B cell (primary cell): ENCODE measurements at regions not wholly inside any gene's neighbourhood (a gene's known extent, or its start where the extent isn't known, plus 50 kb on each side); places are given as distances from the start of the nearest gene placed in this dataset.

Experiments
- ATAC-seq: fragments of 200-7000 bp; cut with Tn5 transposase; one replicate; pipeline ENCODE4 v1.10.0; 2021; ENCODE audit warnings: low read depth, mild to moderate bottlenecking, moderate number of reproducible peaks, moderate library complexity
- CTCF ChIA-PET: fragments of 350-600 bp; sonication (Branson Sonifier 250); formaldehyde crosslinking; loops from one replicate; lab custom pipeline; 2021; ENCODE audit warnings: antibody characterized with exemption, inconsistent platforms; lab: Charles Lee
- POLR2A ChIA-PET: fragments of 350-600 bp; sonication (Branson Sonifier 250); formaldehyde crosslinking; loops from one replicate; lab custom pipeline; 2021; ENCODE audit warnings: antibody characterized with exemption; lab: Charles Lee
- DNase-seq: peaks from one replicate; pipeline ENCODE4 v3.0.0; 2013
- H2AFZ ChIP-seq: 2 replicates; pipeline ENCODE4 v1.6.1; 2012; ENCODE audit warnings: mild to moderate bottlenecking, low read depth, low read length; ENCODE audit not compliant: insufficient read depth, poor library complexity, severe bottlenecking
- H3K27ac ChIP-seq, 2 donors: 1 replicate in 1 of 2; 2 replicates in 1 of 2; pipeline ENCODE4 v1.5.1; 2012 to 2013; ENCODE audit warnings: low read length in 2 of 2, mild to moderate bottlenecking in 2 of 2, moderate library complexity in 1 of 2
- H3K27me3 ChIP-seq, 4 experiments: fragments of 200-600 bp in 1 of 4; sonication (generic) in 1 of 4; replicated peaks in 1 of 4; 1 replicate in 2 of 4; 2 replicates in 2 of 4; pipeline versions ENCODE4 v1.6.1 to v1.7.0; 2013 to 2016; ENCODE audit warnings: low read length in 3 of 4, mild to moderate bottlenecking in 2 of 4, mixed read lengths in 1 of 4, moderate library complexity in 1 of 4; ENCODE audit not compliant: insufficient read depth in 4 of 4, control insufficient read depth in 3 of 4; ENCODE audit errors: control extremely low read depth in 1 of 4
- H3K36me3 ChIP-seq, 2 experiments: replicated peaks in 1 of 2; 1 replicate in 1 of 2; 2 replicates in 1 of 2; pipeline versions ENCODE4 v1.6.1 to v1.7.1; 2013; ENCODE audit warnings: low read length in 1 of 2; ENCODE audit not compliant: insufficient read depth in 2 of 2, control insufficient read depth in 1 of 2; ENCODE audit errors: control extremely low read depth in 1 of 2, extremely low read depth in 1 of 2
- H3K4me1 ChIP-seq, 2 donors: fragments of 200-600 bp in 1 of 2; sonication (generic) in 1 of 2; 1 replicate in 1 of 2; 2 replicates in 1 of 2; pipeline versions ENCODE4 v1.5.1 to v1.6.1; 2013 to 2017; ENCODE audit warnings: low read length in 2 of 2; ENCODE audit not compliant: control insufficient read depth in 2 of 2, insufficient read depth in 2 of 2
- H3K4me2 ChIP-seq: replicated peaks from 2 replicates; pipeline ENCODE3; 2012; ENCODE audit warnings: mild to moderate bottlenecking, low read depth, low read length; ENCODE audit not compliant: poor library complexity, severe bottlenecking
- H3K4me3 ChIP-seq, 5 experiments: fragments of 200-600 bp in 1 of 5; sonication (generic) in 1 of 5; 1 replicate in 3 of 5; 2 replicates in 2 of 5; pipeline versions ENCODE4 v1.5.1 to v1.7.0; 2011 to 2016; ENCODE audit warnings: low read length in 4 of 5, mild to moderate bottlenecking in 4 of 5, low read depth in 2 of 5, control low read depth in 1 of 5, moderate library complexity in 1 of 5; ENCODE audit not compliant: insufficient read depth in 1 of 5; ENCODE audit errors: control extremely low read depth in 1 of 5, extremely low read depth in 1 of 5
- H3K79me2 ChIP-seq: fragments of 200-600 bp; sonication (generic); one replicate; pipeline ENCODE4 v1.6.0; 2016; ENCODE audit warnings: low read length; ENCODE audit not compliant: control insufficient read depth, insufficient read depth
- H3K9ac ChIP-seq: fragments of 200-600 bp; sonication (generic); 2 replicates; pipeline ENCODE4 v1.6.1; 2017; ENCODE audit warnings: mild to moderate bottlenecking, low read length, moderate library complexity
- H3K9me3 ChIP-seq, 3 donors: one replicate each; pipeline versions ENCODE4 v1.6.1 to v1.7.1; 2013; ENCODE audit warnings: low read length in 2 of 3; ENCODE audit not compliant: control insufficient read depth in 2 of 3, insufficient read depth in 1 of 3; ENCODE audit errors: control extremely low read depth in 1 of 3
- H4K20me1 ChIP-seq: 2 replicates; pipeline ENCODE4 v1.6.0; 2012; ENCODE audit warnings: mild to moderate bottlenecking, low read length; ENCODE audit not compliant: insufficient read depth, control insufficient read depth, poor library complexity, severe bottlenecking
- H3K27ac Mint-ChIP-seq: one replicate; pipeline ENCODE4 v1.8.0; 2021; ENCODE audit warnings: mixed read lengths
- H3K27me3 Mint-ChIP-seq: one replicate; pipeline ENCODE4 v1.8.0; 2021; ENCODE audit warnings: mixed read lengths
- H3K4me1 Mint-ChIP-seq: one replicate; pipeline ENCODE4 v1.8.0; 2021; ENCODE audit warnings: mixed read lengths
- H3K4me3 Mint-ChIP-seq: one replicate; pipeline ENCODE4 v1.8.0; 2021; ENCODE audit warnings: mixed read lengths
- H3K9me3 Mint-ChIP-seq: one replicate; pipeline ENCODE4 v1.8.0; 2022; ENCODE audit warnings: mixed read lengths; ENCODE audit not compliant: insufficient read depth
- EZH2 ChIP-seq: IDR thresholded peaks from 2 replicates; pipeline ENCODE4 v1.6.1; 2012; ENCODE audit warnings: borderline replicate concordance, low read depth, mild to moderate bottlenecking, moderate library complexity, low read length; ENCODE audit not compliant: insufficient read depth, poor library complexity, severe bottlenecking
- WGBS: methylation state at CpG from one replicate; pipeline ENCODE4 v1.1.5; 2013; ENCODE audit warnings: missing lambda C conversion rate; ENCODE audit not compliant: insufficient coverage; 5-methylcytosine and 5-hydroxymethylcytosine counted together
- intact Hi-C: fragments of 100-400 bp; cut with micrococcal nuclease; formaldehyde crosslinking; loops from one replicate; pipeline ENCODE4 v1.10.0; 2022
- TF ChIP-seq, protein P1 (sequence below): fragments of 200-600 bp; IDR thresholded peaks from one replicate; pipeline ENCODE4 v1.8.0; 2022; ENCODE audit warnings: antibody characterized with exemption, mild to moderate bottlenecking

DNA sequence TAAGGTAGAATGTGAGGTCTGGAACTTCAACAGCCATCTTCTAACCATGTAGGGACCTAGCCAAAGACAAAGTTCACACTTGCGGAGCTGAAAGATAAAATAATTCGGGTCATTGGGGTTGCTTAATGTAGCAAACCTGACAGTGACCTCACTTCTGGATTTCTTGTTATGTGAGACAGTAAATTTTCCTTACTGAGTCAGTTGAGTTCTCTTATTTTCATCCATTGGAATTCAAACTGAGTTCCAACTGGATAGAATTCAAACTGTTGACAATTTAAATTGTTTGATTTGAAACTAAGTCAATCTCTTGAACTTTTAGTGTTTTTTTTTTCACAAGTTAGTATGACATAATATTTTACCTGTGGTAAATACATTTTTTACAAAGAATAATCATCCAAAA lies 406.5 kb downstream of the ADAMTS20 start:
- H2AFZ ChIP-seq = no peak overlapping the region
- no peaks in the 10 kb centered on the region for H4K20me1 ChIP-seq
- H3K79me2 ChIP-seq = no peaks in the 10 kb centered on the region
- no peaks in the 10 kb centered on the region for H3K27me3 ChIP-seq
- POLR2A ChIA-PET = no interaction called here
- H3K27ac Mint-ChIP-seq = no peak overlapping the region
- no peaks in the 10 kb centered on the region for H3K4me1 ChIP-seq
- H3K27ac ChIP-seq = no peak overlapping the region
- peaks cover 2% of the 10 kb centered on the region for H3K9me3 Mint-ChIP-seq
- no peak overlapping the region for H3K9ac ChIP-seq
- H3K4me3 ChIP-seq = no peak overlapping the region
- H3K4me1 Mint-ChIP-seq = peaks cover 2% of the 10 kb centered on the region
- H3K36me3 ChIP-seq = no peaks in the 10 kb centered on the region
- CTCF ChIA-PET = no interaction called here
- no peak overlapping the region for H3K4me2 ChIP-seq
- H3K4me3 Mint-ChIP-seq = no peak overlapping the region
- no peaks in the 10 kb centered on the region for H3K27me3 Mint-ChIP-seq
- 100% methylated on average over 2 of the region's 2 CpGs for WGBS
- intact Hi-C loops = no loop called here
- ATAC-seq (no peak), DNase-seq (no peak)
- H3K9me3 ChIP-seq = no peaks in the 10 kb centered on the region
- TF ChIP-seq EZH2 = no peak
- TF ChIP-seq, protein P1, sequence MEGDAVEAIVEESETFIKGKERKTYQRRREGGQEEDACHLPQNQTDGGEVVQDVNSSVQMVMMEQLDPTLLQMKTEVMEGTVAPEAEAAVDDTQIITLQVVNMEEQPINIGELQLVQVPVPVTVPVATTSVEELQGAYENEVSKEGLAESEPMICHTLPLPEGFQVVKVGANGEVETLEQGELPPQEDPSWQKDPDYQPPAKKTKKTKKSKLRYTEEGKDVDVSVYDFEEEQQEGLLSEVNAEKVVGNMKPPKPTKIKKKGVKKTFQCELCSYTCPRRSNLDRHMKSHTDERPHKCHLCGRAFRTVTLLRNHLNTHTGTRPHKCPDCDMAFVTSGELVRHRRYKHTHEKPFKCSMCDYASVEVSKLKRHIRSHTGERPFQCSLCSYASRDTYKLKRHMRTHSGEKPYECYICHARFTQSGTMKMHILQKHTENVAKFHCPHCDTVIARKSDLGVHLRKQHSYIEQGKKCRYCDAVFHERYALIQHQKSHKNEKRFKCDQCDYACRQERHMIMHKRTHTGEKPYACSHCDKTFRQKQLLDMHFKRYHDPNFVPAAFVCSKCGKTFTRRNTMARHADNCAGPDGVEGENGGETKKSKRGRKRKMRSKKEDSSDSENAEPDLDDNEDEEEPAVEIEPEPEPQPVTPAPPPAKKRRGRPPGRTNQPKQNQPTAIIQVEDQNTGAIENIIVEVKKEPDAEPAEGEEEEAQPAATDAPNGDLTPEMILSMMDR = no peak

DNA sequence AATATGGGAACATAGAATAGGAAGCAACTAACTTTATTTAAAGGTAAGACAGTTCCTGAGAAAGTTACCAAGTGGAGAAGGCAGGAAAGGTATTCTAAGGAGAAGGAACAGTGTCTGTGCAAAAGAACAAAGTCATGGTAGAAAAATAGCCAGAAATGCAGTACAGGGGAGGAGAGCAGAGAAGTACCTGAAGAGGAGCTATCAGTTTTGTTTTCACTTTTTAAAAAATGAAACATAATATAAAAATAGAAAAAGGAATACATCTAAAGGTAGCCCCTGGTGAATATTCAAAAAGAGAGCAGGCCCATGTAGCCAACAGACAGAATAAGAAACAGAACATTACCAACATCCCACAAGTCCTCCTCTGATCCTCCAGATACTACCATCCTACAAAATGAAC lies 408.7 kb downstream of the ADAMTS20 start:
- Mint-ChIP-seq H3K27me3 (no peaks in the 10 kb centered on the region), H3K4me1 (peaks cover 2% of the 10 kb centered on the region)
- intact Hi-C loops = no loop called here

More for the DNA sequence above, 408.7 kb downstream of the ADAMTS20 start:
- no peak for ATAC-seq
- ChIA-PET CTCF (no interaction called here), POLR2A (no interaction called here)
- Mint-ChIP-seq H3K9me3 (peaks cover 2% of the 10 kb centered on the region), H3K4me3 (no peak overlapping the region), H3K27ac (no peak overlapping the region)
- no peak overlapping the region for H3K4me3 ChIP-seq
- H2AFZ ChIP-seq = no peak overlapping the region
- no peak for DNase-seq
- no peak overlapping the region for H3K27ac ChIP-seq
- no peaks in the 10 kb centered on the region for H3K4me1 ChIP-seq
- no peak overlapping the region for H3K9ac ChIP-seq
- no peaks in the 10 kb centered on the region for H3K27me3 ChIP-seq
- no peaks in the 10 kb centered on the region for H4K20me1 ChIP-seq
- no peak for TF ChIP-seq EZH2
- TF ChIP-seq, protein P1 = no peak
- H3K36me3 ChIP-seq = no peaks in the 10 kb centered on the region
- no peaks in the 10 kb centered on the region for H3K79me2 ChIP-seq
- no peaks in the 10 kb centered on the region for H3K9me3 ChIP-seq
- no peak overlapping the region for H3K4me2 ChIP-seq
